ENCODE measurements at regions not wholly inside any gene's neighbourhood (a gene's known extent, or its start where the extent isn't known, plus 50 kb on each side); places are given as distances from the start of the nearest gene placed in this dataset.

GRCh38 chr4:141301216-141301615 lies 80.5 kb downstream of the ZNF330 start:
- TF ChIP-seq POLR2A (IDR thresholded peaks at IDR 0.05) (no peak), POLR2AphosphoS5 (IDR thresholded peaks at IDR 0.05) (no peak), EP300 (IDR thresholded peaks at IDR 0.05) (no peak)
